ENCODE measurements at regions not wholly inside any gene's neighbourhood (a gene's known extent, or its start where the extent isn't known, plus 50 kb on each side); places are given as distances from the start of the nearest gene placed in this dataset.

GRCh38 chr6:151170622-151171246, 69.0 kb upstream of the AKAP12 start:
- TF ChIP-seq GLMP (CRISPR knock-in tag; IDR thresholded peaks at IDR 0.05; ENCODE audit: borderline replicate concordance) (no peak), ZNF510 (CRISPR knock-in tag; IDR thresholded peaks at IDR 0.05; ENCODE audit: low read depth) (no peak), TMF1 (CRISPR knock-in tag; IDR thresholded peaks at IDR 0.05; ENCODE audit: low read depth) (no peak), FOXO4 (CRISPR knock-in tag; conservative IDR thresholded peaks at IDR 0.05) (no peak), ZFP36 (IDR thresholded peaks at IDR 0.05; ENCODE audit: borderline replicate concordance, low read depth, low read length, partially characterized antibody) (no peak), FOXK1 (CRISPR knock-in tag; IDR thresholded peaks at IDR 0.05; ENCODE audit: borderline replicate concordance, low read depth) (no peak), AHDC1 (CRISPR knock-in tag; IDR thresholded peaks at IDR 0.05; ENCODE audit: borderline replicate concordance) (no peak), CTCF (CRISPR knock-in tag; IDR thresholded peaks at IDR 0.05) (no peak), MTA3 (CRISPR knock-in tag; IDR thresholded peaks at IDR 0.05) (no peak), POLR2A (IDR thresholded peaks at IDR 0.05; ENCODE audit: insufficient read depth in 1 of 2, low read depth in 2 of 2, low read length in 2 of 2) (no peak), ZNF782 (CRISPR knock-in tag; IDR thresholded peaks at IDR 0.05; ENCODE audit: borderline replicate concordance) (no peak)

All from HepG2 (cell line).